B cell (primary cell): ENCODE measurements at regions not wholly inside any gene's neighbourhood (a gene's known extent, or its start where the extent isn't known, plus 50 kb on each side); places are given as distances from the start of the nearest gene placed in this dataset.

Source experiments
- ATAC-seq: fragments of 200-7000 bp; cut with Tn5 transposase; one replicate; pipeline ENCODE4 v1.10.0; 2021; ENCODE audit warnings: low read depth, mild to moderate bottlenecking, moderate number of reproducible peaks, moderate library complexity
- CTCF ChIA-PET: fragments of 350-600 bp; sonication (Branson Sonifier 250); formaldehyde crosslinking; loops from one replicate; lab custom pipeline; 2021; ENCODE audit warnings: antibody characterized with exemption, inconsistent platforms; lab: Charles Lee
- POLR2A ChIA-PET: fragments of 350-600 bp; sonication (Branson Sonifier 250); formaldehyde crosslinking; loops from one replicate; lab custom pipeline; 2021; ENCODE audit warnings: antibody characterized with exemption; lab: Charles Lee
- DNase-seq: peaks from one replicate; pipeline ENCODE4 v3.0.0; 2013
- H2AFZ ChIP-seq: 2 replicates; pipeline ENCODE4 v1.6.1; 2012; ENCODE audit warnings: mild to moderate bottlenecking, low read depth, low read length; ENCODE audit not compliant: insufficient read depth, poor library complexity, severe bottlenecking
- H3K27ac ChIP-seq, 2 donors: 1 replicate in 1 of 2; 2 replicates in 1 of 2; pipeline ENCODE4 v1.5.1; 2012 to 2013; ENCODE audit warnings: low read length in 2 of 2, mild to moderate bottlenecking in 2 of 2, moderate library complexity in 1 of 2
- H3K27me3 ChIP-seq, 4 experiments: fragments of 200-600 bp in 1 of 4; sonication (generic) in 1 of 4; replicated peaks in 1 of 4; 1 replicate in 2 of 4; 2 replicates in 2 of 4; pipeline versions ENCODE4 v1.6.1 to v1.7.0; 2013 to 2016; ENCODE audit warnings: low read length in 3 of 4, mild to moderate bottlenecking in 2 of 4, mixed read lengths in 1 of 4, moderate library complexity in 1 of 4; ENCODE audit not compliant: insufficient read depth in 4 of 4, control insufficient read depth in 3 of 4; ENCODE audit errors: control extremely low read depth in 1 of 4
- H3K36me3 ChIP-seq, 2 experiments: replicated peaks in 1 of 2; 1 replicate in 1 of 2; 2 replicates in 1 of 2; pipeline versions ENCODE4 v1.6.1 to v1.7.1; 2013; ENCODE audit warnings: low read length in 1 of 2; ENCODE audit not compliant: insufficient read depth in 2 of 2, control insufficient read depth in 1 of 2; ENCODE audit errors: control extremely low read depth in 1 of 2, extremely low read depth in 1 of 2
- H3K4me1 ChIP-seq, 2 donors: fragments of 200-600 bp in 1 of 2; sonication (generic) in 1 of 2; 1 replicate in 1 of 2; 2 replicates in 1 of 2; pipeline versions ENCODE4 v1.5.1 to v1.6.1; 2013 to 2017; ENCODE audit warnings: low read length in 2 of 2; ENCODE audit not compliant: control insufficient read depth in 2 of 2, insufficient read depth in 2 of 2
- H3K4me2 ChIP-seq: replicated peaks from 2 replicates; pipeline ENCODE3; 2012; ENCODE audit warnings: mild to moderate bottlenecking, low read depth, low read length; ENCODE audit not compliant: poor library complexity, severe bottlenecking
- H3K4me3 ChIP-seq, 5 experiments: fragments of 200-600 bp in 1 of 5; sonication (generic) in 1 of 5; 1 replicate in 3 of 5; 2 replicates in 2 of 5; pipeline versions ENCODE4 v1.5.1 to v1.7.0; 2011 to 2016; ENCODE audit warnings: low read length in 4 of 5, mild to moderate bottlenecking in 4 of 5, low read depth in 2 of 5, control low read depth in 1 of 5, moderate library complexity in 1 of 5; ENCODE audit not compliant: insufficient read depth in 1 of 5; ENCODE audit errors: control extremely low read depth in 1 of 5, extremely low read depth in 1 of 5
- H3K79me2 ChIP-seq: fragments of 200-600 bp; sonication (generic); one replicate; pipeline ENCODE4 v1.6.0; 2016; ENCODE audit warnings: low read length; ENCODE audit not compliant: control insufficient read depth, insufficient read depth
- H3K9ac ChIP-seq: fragments of 200-600 bp; sonication (generic); 2 replicates; pipeline ENCODE4 v1.6.1; 2017; ENCODE audit warnings: mild to moderate bottlenecking, low read length, moderate library complexity
- H3K9me3 ChIP-seq, 3 donors: one replicate each; pipeline versions ENCODE4 v1.6.1 to v1.7.1; 2013; ENCODE audit warnings: low read length in 2 of 3; ENCODE audit not compliant: control insufficient read depth in 2 of 3, insufficient read depth in 1 of 3; ENCODE audit errors: control extremely low read depth in 1 of 3
- H4K20me1 ChIP-seq: 2 replicates; pipeline ENCODE4 v1.6.0; 2012; ENCODE audit warnings: mild to moderate bottlenecking, low read length; ENCODE audit not compliant: insufficient read depth, control insufficient read depth, poor library complexity, severe bottlenecking
- H3K27ac Mint-ChIP-seq: one replicate; pipeline ENCODE4 v1.8.0; 2021; ENCODE audit warnings: mixed read lengths
- H3K27me3 Mint-ChIP-seq: one replicate; pipeline ENCODE4 v1.8.0; 2021; ENCODE audit warnings: mixed read lengths
- H3K4me1 Mint-ChIP-seq: one replicate; pipeline ENCODE4 v1.8.0; 2021; ENCODE audit warnings: mixed read lengths
- H3K4me3 Mint-ChIP-seq: one replicate; pipeline ENCODE4 v1.8.0; 2021; ENCODE audit warnings: mixed read lengths
- H3K9me3 Mint-ChIP-seq: one replicate; pipeline ENCODE4 v1.8.0; 2022; ENCODE audit warnings: mixed read lengths; ENCODE audit not compliant: insufficient read depth
- CTCF ChIP-seq: fragments of 200-600 bp; IDR thresholded peaks from one replicate; pipeline ENCODE4 v1.8.0; 2022; ENCODE audit warnings: antibody characterized with exemption, mild to moderate bottlenecking
- EZH2 ChIP-seq: IDR thresholded peaks from 2 replicates; pipeline ENCODE4 v1.6.1; 2012; ENCODE audit warnings: borderline replicate concordance, low read depth, mild to moderate bottlenecking, moderate library complexity, low read length; ENCODE audit not compliant: insufficient read depth, poor library complexity, severe bottlenecking
- WGBS: methylation state at CpG from one replicate; pipeline ENCODE4 v1.1.5; 2013; ENCODE audit warnings: missing lambda C conversion rate; ENCODE audit not compliant: insufficient coverage; 5-methylcytosine and 5-hydroxymethylcytosine counted together
- intact Hi-C: fragments of 100-400 bp; cut with micrococcal nuclease; formaldehyde crosslinking; loops from one replicate; pipeline ENCODE4 v1.10.0; 2022

- no peaks in the 10 kb centered on the region for H4K20me1 ChIP-seq
- no peak overlapping the region for H3K4me3 ChIP-seq
- no peaks in the 10 kb centered on the region for H3K27me3 ChIP-seq
- 97% methylated on average over 3 of the region's 4 CpGs for WGBS
- POLR2A ChIA-PET = no interaction called here
- ATAC-seq (no peak), DNase-seq (no peak)
- no peaks in the 10 kb centered on the region for H3K36me3 ChIP-seq
- H3K9me3 ChIP-seq = peaks cover 0 to 7% (median 0%) of the 10 kb centered on the region in 3 donors
- Mint-ChIP-seq H3K4me1 (no peaks in the 10 kb centered on the region), H3K27ac (no peak overlapping the region), H3K4me3 (no peak overlapping the region), H3K27me3 (no peaks in the 10 kb centered on the region), H3K9me3 (peaks cover 6% of the 10 kb centered on the region)
- no peaks in the 10 kb centered on the region for H3K79me2 ChIP-seq
- no peak overlapping the region for H3K9ac ChIP-seq
- no peak overlapping the region for H3K4me2 ChIP-seq
- intact Hi-C loops = no loop called here
- no peak overlapping the region for H2AFZ ChIP-seq
- TF ChIP-seq CTCF = no peak
- TF ChIP-seq EZH2 = no peak
- H3K27ac ChIP-seq = no peak overlapping the region
- H3K4me1 ChIP-seq = no peaks in the 10 kb centered on the region
- CTCF ChIA-PET = no interaction called here
These were observed 838.2 kb upstream of the CHAC2 start for GRCh38 chr2:52929412-52929811.

DNA sequence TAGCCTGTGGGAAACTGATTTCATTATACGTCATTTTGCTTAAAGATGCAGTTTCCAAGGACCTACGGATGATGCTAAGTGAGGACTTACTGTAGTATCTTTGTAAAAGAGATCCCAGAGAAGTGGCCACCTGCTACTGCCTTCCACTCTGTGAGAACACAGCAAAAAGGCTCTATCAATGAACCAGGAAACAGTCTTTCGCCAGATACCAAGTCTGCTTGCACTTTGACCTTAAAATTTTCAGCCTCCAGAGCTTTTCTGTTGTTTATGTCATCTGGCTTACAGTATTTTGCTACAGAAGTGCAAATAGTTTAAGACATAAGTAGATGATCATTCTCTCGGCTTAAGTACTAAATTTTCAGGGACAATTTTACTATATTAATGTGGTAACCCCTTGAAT, 847.9 kb upstream of the CHAC2 start:
- Histone ChIP-seq H3K27ac (no peak overlapping the region), H3K4me1 (no peaks in the 10 kb centered on the region), H3K4me3 (no peak overlapping the region), H3K9ac (no peak overlapping the region), H3K79me2 (no peaks in the 10 kb centered on the region), H3K27me3 (no peaks in the 10 kb centered on the region), H4K20me1 (no peaks in the 10 kb centered on the region), H3K4me2 (no peak overlapping the region), H3K36me3 (no peaks in the 10 kb centered on the region), H2AFZ (no peak overlapping the region), H3K9me3 (no peaks in the 10 kb centered on the region)
- DNase-seq (no peak), ATAC-seq (no peak)
- intact Hi-C loops = no loop called here
- POLR2A ChIA-PET = no interaction called here
- CTCF ChIA-PET = no interaction called here
- Mint-ChIP-seq H3K4me3 (no peak overlapping the region), H3K27ac (no peak overlapping the region), H3K4me1 (no peaks in the 10 kb centered on the region), H3K9me3 (no peaks in the 10 kb centered on the region), H3K27me3 (no peaks in the 10 kb centered on the region)
- WGBS = 100% methylated on average over 1 of the region's 4 CpGs
- TF ChIP-seq EZH2 (no peak), CTCF (no peak)
